NOMO-1 treated with DMSO at 0.1 percent for 48 hours (cell line): ENCODE measurements at regions not wholly inside any gene's neighbourhood (a gene's known extent, or its start where the extent isn't known, plus 50 kb on each side); places are given as distances from the start of the nearest gene placed in this dataset.
"Not testable (repeated sequence)": the region's sequence is repeated elsewhere in the genome, so short reads cannot be mapped to it uniquely, and the experiment has no call there.

Experiments
- DNase-seq: peaks from one replicate; lab custom pipeline; 2025; ENCODE audit not compliant: unreplicated experiment; lab: John Stamatoyannopoulos, UW

DNA sequence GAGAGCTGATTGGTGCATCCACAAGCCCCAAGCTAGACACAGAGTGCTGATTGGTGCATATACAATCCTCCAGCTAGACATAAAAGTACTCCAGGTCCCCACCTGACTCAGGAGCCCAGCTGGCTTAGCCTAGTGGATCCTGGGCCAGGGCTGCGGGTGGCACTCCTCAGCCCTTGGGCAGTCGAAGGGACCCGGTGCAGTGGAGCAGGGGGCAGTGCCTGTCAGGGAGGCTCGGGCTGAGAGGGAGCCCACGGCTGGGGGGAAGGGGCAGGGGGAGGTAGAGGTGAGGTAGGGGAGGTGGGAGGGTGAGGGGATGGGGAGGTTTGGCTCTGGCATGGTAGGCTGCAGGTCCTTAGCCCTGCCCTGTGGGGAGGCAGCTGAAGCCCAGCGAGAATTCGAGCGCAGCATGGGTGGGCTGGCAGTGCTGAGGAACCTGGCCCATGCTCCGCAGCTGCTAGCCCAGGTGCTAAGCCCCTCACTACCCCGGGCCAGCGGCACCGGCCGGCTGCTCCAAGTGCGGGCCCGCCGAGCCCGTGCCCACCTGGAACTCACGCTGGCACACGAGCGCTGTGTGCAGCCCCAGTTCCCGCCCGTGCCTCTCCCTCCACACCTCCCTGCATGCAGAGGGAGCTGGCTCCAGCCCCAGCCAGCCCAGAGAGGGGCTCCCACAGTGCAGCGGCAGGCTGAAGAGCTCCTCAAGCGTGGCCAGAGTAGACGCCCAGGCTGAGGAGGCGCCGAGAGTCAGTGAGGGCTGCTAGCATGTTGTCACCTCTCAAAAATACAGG lies 742.8 kb downstream of the FAM181B start:
- no peak for DNase-seq

DNA sequence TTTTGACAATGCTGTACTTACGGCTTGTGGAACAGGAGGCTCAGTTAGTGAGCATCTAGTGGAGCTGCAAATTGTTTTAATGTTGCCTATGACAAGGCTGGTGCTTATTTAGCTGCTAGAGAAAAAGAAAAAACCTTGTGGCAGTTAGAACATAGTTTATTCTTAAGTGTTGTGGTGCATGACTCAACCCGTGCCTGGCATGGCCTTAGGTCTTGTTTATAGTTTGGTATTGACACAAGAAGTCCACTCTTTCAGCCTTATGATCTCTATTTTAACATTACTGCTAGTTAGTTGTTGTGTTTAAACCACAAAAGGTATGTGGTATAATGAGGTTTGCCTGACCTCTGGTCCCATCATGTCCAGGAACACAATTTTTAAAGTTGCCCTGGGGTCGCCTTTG lies 744.6 kb downstream of the FAM181B start:
- no peak for DNase-seq

DNA sequence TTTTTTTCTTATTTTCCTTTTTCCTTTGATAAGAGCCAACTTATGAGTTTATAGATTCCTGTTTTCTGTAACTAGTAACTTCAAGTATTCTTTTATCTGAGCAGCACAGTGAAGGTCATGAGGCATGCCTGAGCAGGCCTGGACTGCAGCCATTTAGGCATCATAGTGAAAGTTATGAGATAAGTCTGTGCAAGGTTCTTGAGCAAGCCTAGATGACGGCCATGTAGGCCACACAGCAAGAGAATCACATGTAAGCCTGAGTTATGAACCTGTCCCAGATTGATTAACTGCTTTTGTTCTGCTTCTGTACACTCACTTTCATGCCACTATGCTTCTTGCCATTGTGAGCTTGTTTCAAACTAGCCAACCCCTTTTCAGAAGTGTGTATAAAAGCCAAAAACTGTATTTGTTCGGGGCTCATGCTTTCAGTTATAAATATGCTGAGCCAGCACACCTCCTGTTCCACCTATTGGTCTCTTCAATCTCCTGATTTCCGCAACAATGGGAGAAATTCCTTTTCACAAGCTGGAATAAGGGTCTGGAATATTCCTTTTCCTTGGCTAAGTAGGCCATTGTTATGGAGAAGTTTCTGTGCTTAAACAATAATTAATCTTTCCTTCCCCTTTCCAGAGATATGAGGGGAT lies 745.7 kb downstream of the FAM181B start:
- DNase-seq, result peak; percentile 13

DNA sequence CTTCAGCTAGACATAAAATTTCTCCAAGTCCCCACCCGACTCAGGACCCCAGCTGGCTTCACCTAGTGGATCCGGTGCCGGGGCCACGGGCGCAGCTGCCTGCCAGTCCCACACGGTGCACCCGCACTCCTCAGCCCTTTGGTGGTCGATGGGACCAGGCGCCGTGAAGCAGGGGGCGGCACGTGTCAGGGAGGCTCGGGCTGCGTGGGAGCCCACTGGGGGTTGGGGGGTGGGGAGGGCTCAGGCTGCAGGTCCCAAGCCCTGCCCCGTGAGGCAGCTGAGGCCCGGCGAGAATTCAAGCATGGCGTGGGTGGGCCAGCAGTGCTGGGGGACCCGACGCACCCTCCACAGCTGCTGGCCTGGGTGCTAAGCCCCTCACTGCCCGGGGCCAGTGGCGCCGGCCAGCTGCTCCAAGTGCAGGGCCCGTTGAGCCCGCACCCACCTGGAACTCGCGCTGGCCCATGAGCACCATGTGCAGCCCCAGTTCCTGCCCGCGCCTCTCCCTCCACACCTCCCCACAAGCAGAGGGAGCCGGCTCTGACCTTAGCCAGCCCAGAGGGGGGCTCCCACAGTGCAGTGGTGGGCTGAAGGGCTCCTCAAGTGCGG lies 747.0 kb downstream of the FAM181B start:
- no peak for DNase-seq

DNA sequence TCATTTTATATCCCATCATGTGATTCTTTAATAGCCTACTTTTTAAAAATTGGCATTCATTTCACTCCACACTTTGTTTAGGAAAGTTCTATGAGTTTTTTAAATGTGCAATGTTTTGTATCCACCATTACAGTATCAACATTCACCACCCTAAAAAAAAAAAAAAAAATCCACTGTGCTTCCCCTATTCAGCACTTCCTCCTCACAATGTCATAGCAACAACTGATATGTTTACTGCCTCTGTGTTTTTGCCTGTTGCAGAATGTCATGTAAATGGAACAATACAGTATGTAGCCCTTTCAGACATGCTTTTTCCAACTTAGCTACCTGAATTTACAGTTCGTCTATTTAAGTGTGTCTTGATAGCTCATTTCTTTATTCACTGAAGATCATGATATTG lies 754.2 kb downstream of the FAM181B start:
- DNase-seq, result peak; percentile 56

DNA sequence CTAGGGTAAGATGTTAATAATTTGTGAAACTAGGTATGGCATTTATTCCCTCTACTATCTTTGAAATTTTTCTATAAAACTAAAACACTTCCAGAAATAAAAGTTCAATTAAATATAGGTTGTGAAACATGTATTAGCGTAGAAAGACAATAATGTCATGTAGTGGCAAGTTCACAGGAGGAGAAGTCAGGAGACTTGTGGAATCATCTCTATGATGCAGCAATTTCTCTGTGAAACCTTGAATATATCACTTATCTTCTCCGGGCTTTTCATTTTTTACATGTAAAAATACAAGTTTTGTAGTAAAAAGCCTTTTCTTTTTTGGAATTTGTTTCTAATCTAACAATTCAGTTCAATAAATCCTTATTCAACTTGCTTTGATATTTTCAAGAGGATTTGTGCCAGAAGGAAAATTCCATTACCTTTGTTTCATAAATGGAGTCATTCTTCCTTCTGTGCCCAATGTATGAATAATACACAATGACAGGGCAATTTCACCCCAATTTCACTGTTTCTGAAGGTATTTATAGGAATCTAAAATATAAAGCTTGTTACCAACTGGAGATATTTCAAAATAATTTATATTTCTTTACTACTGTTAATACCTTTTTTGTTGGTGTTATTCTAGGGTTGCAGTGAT lies 758.3 kb downstream of the FAM181B start:
- no peak for DNase-seq

DNA sequence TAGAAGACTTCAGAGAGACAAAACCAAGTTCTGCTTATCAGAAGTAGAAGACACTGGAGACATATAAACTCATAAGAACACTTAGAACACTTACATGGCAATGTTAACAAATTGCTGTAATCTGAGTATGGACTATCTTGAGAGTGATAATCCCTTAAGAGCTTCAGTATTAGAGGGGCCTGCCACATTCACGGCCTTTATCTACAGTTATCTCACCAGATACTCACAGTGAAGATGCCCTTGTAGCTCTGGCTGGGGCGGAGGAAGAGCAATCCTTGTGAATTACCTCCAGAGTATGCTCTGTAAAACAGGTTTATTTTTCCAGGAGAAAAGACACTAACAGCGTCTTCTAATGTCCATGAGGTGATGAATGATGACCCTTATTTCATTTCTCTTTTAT lies 762.8 kb downstream of the FAM181B start:
- peak; percentile 66 for DNase-seq

DNA sequence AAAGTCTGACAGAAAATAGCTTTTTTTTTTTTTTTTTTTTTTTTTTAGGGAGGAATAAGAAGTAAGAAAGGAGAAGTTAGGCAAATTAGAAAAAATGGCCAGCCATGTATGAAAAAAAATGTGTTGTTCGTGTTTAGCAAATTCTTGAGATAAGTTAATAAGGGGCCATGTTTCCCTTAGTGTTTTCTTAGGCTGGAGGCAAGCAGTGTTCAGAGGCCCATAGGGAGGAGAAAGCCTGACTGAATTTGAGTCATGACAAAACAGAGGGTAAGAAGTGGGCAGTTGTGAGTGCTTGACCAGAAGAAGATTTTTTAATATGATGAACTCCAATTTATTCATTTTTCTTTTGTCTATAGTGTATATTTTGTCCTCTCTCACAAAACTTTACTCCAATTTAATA lies 766.4 kb downstream of the FAM181B start:
- DNase-seq, result peak; percentile 15

DNA sequence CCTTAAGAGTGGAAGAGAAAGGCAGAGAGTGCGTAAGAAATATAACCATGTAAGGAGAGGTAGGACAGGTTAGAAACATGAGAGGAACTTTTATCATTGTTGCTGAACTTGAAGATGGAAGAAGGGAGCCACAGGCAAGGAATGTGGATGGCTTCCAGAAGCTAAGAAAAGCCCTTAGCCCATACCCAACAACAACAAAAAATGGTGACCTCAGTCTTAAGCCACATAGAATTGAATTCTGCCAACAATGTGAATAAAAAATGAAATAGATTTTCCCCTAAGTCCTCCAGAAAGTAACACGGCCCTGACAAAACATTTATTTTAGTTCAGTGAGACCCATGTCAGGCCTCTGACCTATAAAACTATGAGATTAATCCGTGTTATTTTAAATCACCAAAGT lies 767.3 kb downstream of the FAM181B start:
- no peak for DNase-seq

DNA sequence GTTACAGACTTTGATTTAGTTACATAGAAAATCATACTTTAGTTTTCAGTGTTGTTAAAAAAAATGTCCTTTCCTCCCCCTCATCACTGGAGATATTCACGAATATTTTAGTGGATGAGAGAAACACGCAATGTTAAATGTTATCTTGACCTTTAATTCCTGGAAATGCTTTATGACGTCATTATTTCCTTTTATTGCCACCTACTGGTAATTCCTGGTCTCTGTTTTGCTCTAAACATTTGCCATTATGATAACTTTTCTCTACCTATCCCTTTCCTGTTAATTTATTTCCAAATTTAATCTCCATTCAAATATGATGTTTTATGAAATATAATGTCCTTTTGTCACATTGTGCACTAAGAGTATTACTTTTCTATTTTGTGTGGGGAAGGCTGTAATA lies 770.6 kb downstream of the FAM181B start:
- peak; percentile 5 for DNase-seq

DNA sequence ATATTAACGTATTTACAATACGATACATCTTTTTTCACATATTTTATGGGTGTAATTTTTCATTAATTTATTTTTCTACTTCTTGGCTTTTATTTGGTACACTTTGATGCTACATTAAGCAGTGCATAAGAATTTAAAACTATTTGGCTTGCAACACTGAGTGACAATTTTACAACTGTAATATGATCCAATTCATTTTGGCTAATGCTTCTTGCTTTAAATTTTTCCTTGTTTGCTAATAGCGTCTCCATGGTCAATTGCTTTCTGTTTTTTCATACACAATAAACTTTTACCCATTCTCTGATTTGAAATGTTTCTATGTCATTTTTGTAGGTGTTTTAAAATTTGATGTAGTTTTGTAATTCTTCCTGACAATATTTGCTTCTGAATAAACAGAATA lies 773.2 kb downstream of the FAM181B start:
- DNase-seq, result no peak

DNA sequence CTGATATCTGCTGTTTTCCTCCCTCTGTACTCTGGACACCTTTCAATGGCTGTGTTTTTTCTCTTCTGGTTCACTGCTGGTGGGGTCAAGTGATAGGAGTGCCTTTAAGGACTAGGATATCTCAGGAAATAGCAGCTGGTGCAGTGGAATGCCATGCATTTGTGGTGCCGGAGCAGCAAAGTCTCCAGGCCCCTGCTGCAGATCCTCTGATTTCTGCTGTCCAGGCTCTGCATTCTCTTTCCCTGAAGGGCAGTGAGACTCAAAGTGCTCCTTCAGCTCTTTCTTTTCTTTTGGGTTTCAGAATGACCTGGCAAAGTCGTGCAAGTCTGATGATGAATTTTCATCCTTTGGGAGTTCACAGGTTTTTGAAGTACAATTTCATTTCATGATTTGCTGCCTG lies 774.3 kb downstream of the FAM181B start:
- DNase-seq, result no peak

DNA sequence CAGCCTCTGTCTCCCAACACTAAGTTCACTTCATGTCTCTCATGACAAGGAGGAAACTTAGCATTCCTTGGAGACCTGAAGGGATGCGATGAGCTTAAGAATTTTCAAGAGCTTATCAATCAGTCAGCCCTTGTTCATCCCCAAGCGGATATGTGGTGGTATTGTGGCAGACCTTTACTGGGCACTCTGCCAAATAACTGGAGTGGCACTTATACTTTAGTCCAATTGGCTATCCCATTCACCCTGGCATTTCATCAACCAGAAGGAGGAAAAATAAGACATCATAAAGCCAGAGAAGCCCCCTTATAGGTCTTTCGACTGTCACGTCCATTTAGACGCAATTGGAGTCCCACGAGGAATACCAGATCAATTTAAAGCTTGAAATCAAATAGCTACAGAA lies 779.4 kb downstream of the FAM181B start:
- DNase-seq, result not testable (repeated sequence)

DNA sequence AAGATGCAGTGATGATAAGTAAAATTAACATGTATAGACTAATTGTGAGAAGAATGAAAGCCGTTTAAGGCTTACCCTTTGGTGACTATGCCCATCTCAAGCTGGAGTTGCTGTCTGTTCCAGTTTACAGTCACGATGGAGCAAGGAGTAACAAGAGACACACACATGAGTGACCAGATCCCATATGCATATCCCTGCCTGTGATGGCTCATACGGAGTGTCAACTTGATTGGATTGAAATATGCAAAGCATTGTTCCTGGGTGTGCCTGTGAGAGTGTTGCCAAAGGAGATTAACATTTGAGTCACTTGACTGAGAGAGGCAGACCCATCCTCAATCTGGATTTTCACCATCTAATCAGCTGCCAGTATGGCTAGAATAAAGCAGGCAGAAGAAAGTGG lies 786.8 kb downstream of the FAM181B start:
- no peak for DNase-seq

DNA sequence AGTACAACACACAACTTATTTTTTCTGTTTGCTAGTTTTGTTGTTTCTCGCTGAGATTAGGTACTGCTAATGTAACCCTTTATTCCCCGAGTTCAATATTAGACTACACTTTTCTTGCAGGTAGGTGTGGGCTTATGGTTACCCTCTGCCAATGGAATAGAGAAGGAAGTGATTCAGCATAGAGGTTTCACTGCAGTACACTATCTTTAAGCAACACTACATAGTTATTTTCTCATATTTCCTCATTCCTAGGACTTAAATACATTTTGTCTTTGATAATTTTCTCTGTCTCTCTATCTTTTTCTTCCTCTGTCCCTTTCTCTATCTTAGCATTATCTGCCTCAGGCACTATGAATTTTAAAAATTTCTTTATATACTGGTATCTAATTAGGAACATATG lies 791.0 kb downstream of the FAM181B start:
- DNase-seq, result peak; percentile 81

DNA sequence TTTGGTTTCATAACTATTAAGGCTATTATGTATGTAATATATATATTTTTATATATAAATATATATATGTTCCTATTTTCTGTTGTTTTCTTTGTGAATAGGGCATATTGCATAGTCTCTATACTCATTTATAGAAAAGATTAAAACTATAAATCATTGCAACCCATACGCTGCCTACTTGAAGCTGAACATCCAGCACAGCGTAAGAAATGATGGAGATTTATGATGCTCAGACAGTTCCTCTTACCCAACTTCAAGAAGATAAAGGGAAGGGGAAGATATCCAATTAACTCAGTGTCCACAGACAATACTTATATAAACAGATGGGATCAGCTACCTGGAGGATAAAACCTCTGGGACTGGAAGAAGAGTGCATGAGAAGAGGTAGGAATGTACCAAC lies 791.7 kb downstream of the FAM181B start:
- peak; percentile 48 for DNase-seq

DNA sequence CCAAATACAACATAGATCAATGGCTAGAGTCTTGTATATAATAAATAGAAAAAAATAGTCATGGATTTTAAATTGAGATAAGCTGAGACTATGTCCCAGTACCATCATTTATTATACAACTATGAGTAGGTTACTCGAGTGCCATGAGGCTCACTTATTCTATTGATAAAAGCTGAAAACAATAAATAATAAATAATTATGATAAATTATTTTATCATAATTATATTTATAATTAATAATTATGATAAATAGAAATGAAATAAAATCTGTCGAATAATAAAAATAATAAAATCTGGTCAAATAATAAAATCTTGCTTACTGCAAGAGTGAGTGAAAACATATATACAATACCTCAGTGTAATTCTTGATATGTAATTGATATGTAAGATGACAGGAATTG lies 801.4 kb downstream of the FAM181B start:
- no peak for DNase-seq

DNA sequence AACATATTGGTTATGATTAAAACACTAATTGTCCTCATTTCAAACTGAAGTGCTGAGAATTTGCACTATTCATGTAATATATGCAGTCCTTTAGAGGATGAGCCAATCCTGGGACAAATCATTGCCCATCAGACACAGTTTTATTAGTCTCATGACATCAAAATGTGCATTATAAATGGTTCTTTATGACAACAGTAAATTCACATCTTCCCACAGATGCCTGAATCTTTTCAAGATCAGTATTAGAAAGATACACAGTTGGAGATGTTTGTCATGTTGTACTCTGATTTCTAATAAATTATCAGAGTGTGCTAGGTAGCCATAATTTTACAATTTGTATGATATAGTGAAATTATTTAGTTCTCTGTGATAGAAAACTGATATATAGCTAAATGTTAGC lies 813.5 kb downstream of the FAM181B start:
- DNase-seq, result no peak

DNA sequence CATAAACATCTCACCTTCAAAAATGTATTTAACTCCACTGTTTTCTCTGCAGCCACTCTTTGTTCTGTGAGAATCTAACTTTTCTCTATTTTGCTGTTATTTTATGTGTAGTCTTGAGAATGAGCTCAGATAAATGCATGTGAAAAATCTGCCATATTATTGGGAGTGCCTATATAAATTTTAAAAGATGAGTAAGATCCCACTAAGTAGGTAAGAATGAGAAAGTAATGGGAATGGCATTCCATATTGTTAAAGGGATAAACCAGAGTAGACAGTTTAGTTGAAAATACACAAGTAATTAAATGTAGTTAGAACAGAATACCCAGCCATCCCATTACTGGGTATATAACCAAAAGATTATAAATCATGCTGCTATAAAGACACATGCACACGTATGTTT lies 817.2 kb downstream of the FAM181B start:
- DNase-seq, result no peak

DNA sequence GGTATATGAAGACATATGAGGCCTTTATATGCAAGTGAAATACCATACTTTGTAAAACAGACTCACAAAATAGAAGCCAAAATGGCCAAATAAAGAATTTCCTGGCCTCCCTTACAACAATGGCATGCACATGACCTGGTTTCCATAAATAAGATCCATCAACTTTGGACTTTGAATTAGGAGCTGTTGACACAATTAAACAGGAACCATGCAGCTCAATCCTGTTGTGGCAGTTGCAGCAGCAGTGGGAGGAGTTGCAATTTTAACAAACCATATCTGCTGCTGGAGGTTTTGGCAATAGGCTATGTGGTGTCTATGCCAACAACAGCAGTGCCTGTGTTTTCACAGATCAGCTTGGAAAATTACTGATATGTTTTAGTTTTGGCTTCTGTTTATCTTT lies 818.6 kb downstream of the FAM181B start:
- DNase-seq, result peak; percentile 1

DNA sequence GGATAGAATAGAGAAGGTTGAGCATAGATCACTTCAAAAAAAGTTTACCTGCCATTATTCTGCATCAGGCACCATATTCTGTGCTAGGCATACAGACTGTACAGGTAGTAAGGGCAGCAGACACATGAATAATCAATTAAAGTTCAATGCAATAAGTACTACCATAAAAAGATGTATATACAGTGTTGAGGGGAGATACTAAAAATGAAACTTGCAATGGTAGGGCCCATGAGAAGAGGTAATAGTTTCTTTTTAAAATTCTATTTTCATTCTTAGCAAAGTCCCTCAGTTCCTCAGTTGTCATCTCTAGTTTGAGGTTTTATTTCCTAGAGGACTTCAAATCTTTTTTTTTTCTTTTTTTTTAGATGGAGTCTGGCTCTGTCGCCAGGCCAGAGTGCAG lies 819.9 kb downstream of the FAM181B start:
- DNase-seq, result no peak

DNA sequence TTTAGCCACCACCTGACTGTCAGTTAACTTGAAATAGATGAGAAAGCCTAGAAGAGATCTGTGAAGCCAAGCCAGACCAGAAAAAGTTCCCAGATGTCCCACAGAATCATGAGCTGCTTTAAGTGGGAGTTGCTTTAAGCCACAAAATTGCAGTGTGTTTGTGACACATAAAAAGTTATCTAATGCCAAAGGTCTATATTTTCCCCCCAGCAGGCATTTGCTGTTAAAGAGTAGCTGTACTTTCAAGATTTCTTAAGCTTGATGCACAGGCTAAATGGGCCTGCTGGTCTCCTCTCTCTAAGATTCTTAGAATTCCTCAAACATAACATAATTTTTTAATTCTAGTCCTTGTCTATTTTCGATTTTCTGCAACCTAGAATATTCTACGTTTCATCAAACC lies 825.7 kb downstream of the FAM181B start:
- DNase-seq, result no peak
